NCI-H2196 treated with DMSO at 0.1 percent for 48 hours (cell line): ENCODE measurements at regions not wholly inside any gene's neighbourhood (a gene's known extent, or its start where the extent isn't known, plus 50 kb on each side); places are given as distances from the start of the nearest gene placed in this dataset.
"Not testable (repeated sequence)": the region's sequence is repeated elsewhere in the genome, so short reads cannot be mapped to it uniquely, and the experiment has no call there.

Experiments
- DNase-seq: peaks from one replicate; lab custom pipeline; 2025; ENCODE audit not compliant: unreplicated experiment; lab: John Stamatoyannopoulos, UW

DNA sequence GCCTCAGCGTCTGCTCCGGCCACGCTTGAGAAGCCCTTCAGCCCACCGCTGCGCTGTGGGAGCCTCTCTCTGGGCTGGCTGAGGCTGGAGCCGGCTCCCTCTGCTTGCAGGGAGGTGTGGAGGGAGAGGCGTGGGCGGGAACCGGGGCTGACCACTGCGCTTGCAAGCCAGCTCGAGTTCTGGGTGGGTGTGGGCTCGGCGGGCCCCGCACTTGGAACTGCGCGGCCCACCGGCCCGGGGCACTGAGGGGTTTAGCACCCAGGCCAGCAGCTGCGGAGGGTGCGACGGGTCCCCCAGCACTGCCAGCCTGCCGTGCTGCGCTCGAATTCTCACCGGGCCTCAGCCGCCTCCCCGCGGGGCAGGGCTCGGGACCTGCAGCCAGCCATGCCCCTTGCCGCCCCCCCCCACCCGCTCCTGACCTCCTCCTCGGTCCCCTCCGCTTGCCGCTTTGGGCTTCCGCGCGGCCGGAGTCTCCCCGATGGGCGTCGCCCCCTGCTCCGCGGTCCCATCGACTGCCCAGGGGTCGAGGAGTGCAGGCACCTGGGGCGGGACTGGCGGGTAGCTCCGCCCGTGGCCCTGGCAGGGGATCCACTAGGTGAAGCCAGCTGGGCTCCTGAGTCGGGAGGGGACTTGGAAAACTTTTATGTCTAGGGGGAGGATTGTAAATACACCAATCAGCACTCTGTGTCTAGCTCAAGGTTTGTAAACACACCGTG, 106.7 kb downstream of the RAP2B start:
- DNase-seq, result no peak

GRCh38 chr3:153269730-153270129, 107.7 kb downstream of the RAP2B start:
- no peak for DNase-seq

- no peak for DNase-seq
Observed at GRCh38 chr3:153273217-153273616, 111.2 kb downstream of the RAP2B start.

GRCh38 chr3:153273767-153274435, 111.9 kb downstream of the RAP2B start:
- DNase-seq, result no peak

DNA sequence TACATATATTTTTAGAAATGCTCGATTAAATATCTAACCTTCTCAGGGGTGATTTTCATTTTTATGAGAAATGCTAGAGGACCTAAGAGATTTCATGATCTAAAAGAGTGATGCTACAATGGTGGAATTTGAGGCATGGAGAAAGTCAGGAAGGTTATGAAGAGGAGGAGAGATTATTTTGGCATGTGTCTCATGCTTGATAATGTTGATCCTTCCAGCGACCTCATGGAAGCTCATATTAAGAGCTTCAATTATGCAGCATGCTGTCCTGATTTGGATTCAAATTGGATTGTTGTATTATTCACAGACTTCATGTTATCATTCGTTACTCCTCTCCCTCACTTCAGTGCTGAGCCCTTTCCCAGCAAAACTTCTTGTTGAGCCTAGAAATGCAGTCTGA, 112.5 kb downstream of the RAP2B start:
- DNase-seq, result no peak

DNA sequence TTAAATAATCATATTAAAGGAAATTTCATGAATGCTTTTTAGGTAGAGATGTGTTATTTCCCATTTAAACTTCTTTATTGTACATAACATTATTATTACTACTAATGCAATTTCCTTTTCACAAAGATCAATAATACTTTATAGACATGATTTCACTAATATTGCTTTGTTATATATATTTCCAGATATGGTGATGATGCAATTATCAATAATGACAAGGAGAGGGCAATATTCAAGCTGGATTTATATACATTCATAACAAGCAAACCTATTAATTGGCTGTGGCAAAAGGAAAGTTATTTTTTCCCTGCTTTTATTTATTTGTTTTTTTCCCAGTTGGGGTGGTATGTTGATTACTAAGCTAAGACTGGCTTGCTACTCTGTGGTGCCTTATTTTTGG, 113.5 kb downstream of the RAP2B start:
- no peak for DNase-seq

- DNase-seq, result no peak
Observed at GRCh38 chr3:153277029-153277428, 115.0 kb downstream of the RAP2B start.

GRCh38 chr3:153281236-153281997, 119.4 kb downstream of the RAP2B start:
- DNase-seq, result not testable (repeated sequence)

DNA sequence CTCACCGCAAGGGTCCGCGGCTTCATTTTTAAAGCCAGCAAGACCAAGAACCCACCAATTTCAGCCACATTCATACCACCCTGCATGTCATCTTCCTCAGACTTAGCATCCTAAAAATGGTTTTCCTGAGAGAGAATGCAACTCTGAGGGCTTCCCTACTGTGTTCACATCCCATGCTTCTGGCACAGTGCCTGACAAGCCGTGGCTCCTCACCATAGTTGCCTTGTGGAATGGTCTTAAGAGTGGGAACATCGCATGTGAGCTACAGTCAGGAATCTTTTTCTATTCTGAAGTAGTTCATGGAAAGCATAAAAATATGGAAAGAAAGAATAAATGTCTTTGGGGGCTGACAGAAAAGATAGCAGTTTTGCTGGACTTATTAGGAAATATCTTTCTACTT, 120.3 kb downstream of the RAP2B start:
- DNase-seq, result no peak

DNA sequence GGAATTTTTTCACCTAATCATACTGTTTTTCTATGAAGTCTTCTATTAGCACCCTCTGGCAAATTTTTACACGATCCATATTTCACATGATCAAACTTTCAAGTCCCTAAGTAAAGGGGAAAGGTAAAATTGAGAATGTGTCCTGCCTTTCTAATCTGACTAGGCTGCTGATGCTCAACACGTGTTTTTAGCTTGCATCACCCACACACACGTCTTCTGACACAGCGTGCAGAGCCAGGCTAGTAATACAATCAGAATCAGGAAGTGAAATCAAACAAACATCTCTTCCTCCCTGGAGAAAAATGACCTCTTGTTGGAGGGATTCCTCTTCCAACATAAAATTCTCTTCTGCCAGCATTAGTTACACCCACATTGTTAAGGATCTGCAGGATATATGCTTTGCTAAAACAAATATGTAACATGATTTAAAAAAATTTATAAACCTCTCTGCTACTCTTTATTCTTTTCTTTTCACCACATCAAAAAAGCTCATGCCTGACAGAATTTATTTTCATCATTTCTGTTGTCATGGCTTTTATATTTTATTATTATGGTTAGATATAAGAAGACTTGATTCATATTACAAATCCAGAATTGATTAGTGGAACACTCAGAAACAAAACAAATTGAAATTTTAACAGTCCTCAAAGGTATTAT, 122.4 kb downstream of the RAP2B start:
- no peak for DNase-seq

DNA sequence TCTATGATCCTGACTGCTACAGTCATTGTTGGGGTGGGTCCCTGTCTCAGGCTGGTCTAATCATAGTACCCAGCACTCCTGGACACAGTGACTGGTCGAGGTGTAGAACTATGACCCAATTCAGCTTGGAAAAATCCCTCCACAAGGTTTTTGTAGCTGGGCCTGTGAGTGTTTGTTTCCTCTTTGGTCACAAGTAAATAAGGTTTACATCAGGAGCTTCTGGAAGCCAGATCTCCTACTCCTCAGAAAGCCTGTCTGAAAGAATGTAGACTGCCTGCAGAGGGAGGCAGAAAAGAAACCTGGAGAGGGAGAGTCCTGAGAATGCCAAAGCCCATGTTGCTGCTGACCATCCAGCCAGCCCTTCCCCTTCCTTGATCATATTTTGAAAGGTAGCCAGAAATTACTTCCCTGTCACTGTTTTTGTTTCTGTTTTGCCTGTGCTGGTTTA, 123.2 kb downstream of the RAP2B start:
- no peak for DNase-seq

- DNase-seq, result no peak
Observed at GRCh38 chr3:153285982-153286381, 124.0 kb downstream of the RAP2B start.

DNA sequence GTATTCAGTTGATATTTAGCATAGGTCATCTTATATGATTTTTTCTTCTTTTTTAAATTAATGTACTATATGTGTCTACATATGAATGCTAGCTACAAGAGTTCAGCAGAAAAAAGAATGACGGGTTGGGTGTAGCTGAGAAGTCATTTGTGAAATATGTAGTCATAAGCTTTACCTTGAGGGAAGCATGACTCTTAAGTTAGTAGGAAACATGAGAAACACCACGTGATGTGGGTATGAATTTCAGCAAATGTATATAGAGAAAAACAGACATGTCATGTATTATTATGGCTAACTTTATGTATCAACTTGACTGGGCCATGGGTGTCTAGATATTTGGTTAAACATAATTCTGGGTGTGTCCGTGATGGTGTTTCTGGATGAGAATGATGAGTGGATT, 125.0 kb downstream of the RAP2B start:
- DNase-seq, result no peak

GRCh38 chr3:153289334-153289808, 127.3 kb downstream of the RAP2B start:
- DNase-seq, result no peak

- no peak for DNase-seq
Observed at GRCh38 chr3:153290268-153291015, 128.4 kb downstream of the RAP2B start.

GRCh38 chr3:153291059-153291685, 129.1 kb downstream of the RAP2B start:
- no peak for DNase-seq

- DNase-seq, result no peak
Observed at GRCh38 chr3:153293265-153293664, 131.2 kb downstream of the RAP2B start.

DNA sequence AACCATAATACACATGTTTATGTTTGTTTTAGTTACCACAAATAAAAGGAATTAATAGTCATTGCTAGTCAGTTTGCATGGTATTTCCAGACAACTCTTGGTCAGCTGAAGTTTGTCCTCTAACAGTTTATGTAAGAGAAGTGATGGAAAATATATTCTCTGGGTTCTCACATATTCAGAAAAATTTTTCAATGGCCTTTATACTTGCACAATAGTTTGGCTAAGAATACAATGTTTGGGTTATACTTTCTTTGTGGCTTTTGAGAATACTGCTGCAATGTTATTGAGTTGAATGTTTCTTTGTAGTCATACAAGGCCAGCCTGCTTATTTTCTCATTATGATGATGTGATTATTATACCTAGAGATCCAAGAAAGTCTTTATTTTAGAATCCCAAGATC, 133.9 kb downstream of the RAP2B start:
- no peak for DNase-seq

DNA sequence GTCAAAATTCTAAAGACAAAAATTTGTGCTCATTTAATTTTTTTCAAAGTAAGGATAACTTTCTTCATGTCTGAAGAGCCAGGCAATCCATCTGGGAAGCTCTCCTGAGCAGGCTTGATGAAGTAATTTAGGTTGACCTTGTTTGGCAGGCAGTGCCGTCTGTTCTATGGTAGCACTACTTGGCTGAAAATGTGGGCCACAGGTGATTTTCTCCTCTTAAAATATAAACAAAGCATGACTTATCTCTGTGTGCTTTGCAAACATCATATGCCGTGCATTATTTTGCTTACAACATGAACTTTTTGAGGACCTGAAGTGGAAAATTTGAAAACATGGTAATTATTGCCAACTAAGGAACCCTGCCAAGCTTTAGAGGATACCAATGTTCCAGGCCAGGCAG, 143.2 kb downstream of the RAP2B start:
- no peak for DNase-seq

- DNase-seq, result no peak
Observed at GRCh38 chr3:153311541-153311940, 149.5 kb downstream of the RAP2B start.
